HUES64 (cell line): ENCODE measurements at regions not wholly inside any gene's neighbourhood (a gene's known extent, or its start where the extent isn't known, plus 50 kb on each side); places are given as distances from the start of the nearest gene placed in this dataset.

Experiments
- H3K27ac ChIP-seq: 2 replicates; pipeline ENCODE4 v1.7.0; 2013; ENCODE audit warnings: low read depth, low read length, inconsistent platforms
- H3K27me3 ChIP-seq: 2 replicates; pipeline ENCODE4 v1.6.1; 2013; ENCODE audit warnings: mild to moderate bottlenecking, low read length; ENCODE audit not compliant: insufficient read depth
- H3K36me3 ChIP-seq: 2 replicates; pipeline ENCODE4 v1.6.1; 2013; ENCODE audit warnings: mild to moderate bottlenecking, low read length; ENCODE audit not compliant: insufficient read depth
- H3K4me1 ChIP-seq: 2 replicates; pipeline ENCODE4 v1.6.1; 2013; ENCODE audit warnings: mild to moderate bottlenecking, low read length, moderate library complexity; ENCODE audit not compliant: insufficient read depth
- H3K4me3 ChIP-seq: 2 replicates; pipeline ENCODE4 v1.5.1; 2013; ENCODE audit warnings: mild to moderate bottlenecking, low read length, moderate library complexity
- H3K9ac ChIP-seq: 2 replicates; pipeline ENCODE4 v1.6.1; 2013; ENCODE audit warnings: mild to moderate bottlenecking, low read depth, low read length
- H3K9me3 ChIP-seq: 2 replicates; pipeline ENCODE4 v1.6.1; 2013; ENCODE audit warnings: low read depth, low read length; ENCODE audit not compliant: insufficient read depth
- WGBS: fragments of 150-250, 120-280 bp; methylation state at CpG from one replicate; pipeline ENCODE4 v1.1.7; 2013; ENCODE audit warnings: missing lambda C conversion rate; 5-methylcytosine and 5-hydroxymethylcytosine counted together

DNA sequence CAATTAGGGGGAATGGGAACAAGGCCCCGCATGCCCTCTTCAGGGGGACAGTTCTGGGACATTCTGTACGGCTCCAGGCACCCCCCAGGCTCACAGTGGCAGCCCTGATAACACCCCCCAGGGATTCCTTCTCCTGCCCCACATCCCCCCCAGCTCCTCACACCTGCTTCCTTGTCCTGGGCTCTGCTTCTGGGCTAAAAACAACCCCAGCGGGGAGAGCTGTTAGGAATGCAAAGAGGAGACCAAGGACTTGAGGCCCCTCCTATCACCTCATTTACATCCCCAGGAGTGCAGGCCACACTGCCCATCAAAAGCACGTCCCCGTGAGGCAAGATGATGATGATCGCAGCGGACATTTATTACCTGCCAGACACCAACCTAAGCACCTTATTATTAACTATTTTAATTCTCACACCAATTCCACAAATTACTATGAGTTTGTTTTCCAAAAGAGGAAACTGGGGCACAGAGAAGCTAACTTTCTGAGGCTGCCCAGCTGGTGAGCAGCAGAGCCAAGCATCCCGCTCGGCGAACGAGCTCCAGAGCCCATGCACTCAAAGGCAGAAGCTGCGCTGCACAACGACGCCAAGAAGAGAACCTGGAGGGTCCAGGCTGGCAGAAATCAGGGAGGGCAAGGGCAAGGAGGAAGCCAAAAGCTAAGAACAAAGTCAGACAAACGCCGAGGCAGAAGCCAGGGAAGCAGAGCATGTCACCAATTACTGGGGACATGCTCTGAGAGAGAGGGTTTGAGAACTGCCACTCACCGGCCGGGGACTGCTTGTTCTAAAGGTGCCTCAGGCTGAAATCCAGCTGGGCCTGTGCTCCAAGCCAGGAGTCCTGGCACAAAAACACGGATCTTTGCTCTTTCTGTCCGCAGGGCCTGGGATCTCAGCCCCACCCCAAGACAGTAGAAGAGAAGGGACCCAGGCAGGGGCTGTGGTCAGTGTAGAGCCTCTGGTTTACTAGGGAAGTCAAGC, 76.2 kb upstream of the NSMCE3 start:
- peaks cover 55% of the 10 kb centered on the region for H3K4me1 ChIP-seq

DNA sequence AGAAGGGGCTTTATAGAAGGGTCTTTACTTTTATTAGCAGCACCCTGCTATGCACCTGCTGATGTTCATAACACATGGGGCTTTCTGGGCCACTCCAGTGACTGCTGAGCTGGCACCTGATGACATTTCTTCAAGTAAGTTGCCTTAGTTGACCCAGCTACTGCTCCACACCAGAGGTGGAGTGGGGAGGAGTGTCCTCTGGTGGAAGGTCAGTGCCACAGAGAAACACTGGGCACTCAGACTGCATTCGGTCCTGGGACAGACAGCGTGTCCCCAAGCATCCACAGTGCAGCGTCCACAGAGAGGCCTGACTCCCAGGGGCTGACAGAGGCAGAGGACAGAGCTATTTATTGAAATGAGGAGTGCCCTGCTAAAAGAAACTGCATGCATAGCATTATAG, 74.9 kb upstream of the NSMCE3 start:
- no peaks in the 10 kb centered on the region for H3K27me3 ChIP-seq
- WGBS: 92% methylated on average over 3 of the region's 3 CpGs
- H3K4me1 ChIP-seq: peaks cover 55% of the 10 kb centered on the region
- H3K4me3 ChIP-seq: no peak overlapping the region
- no peaks in the 10 kb centered on the region for H3K36me3 ChIP-seq
- H3K9me3 ChIP-seq: no peaks in the 10 kb centered on the region
- no peak overlapping the region for H3K27ac ChIP-seq
- H3K9ac ChIP-seq: no peak overlapping the region

More for the DNA sequence above, 76.2 kb upstream of the NSMCE3 start:
- Histone ChIP-seq H3K36me3 (no peaks in the 10 kb centered on the region), H3K27ac (peak overlapping the region; percentile 28; the same call in 1 of the 2 replicates), H3K9me3 (no peaks in the 10 kb centered on the region), H3K4me3 (peak overlapping the region; percentile 23), H3K27me3 (no peaks in the 10 kb centered on the region), H3K9ac (peak overlapping the region; percentile 28; the same call in 1 of the 2 replicates)
- 15% methylated on average over 20 of the region's 20 CpGs for WGBS

GRCh38 chr15:29343229-29343628, 73.6 kb upstream of the NSMCE3 start:
- Histone ChIP-seq H3K4me1 (peaks cover 51% of the 10 kb centered on the region), H3K27me3 (no peaks in the 10 kb centered on the region), H3K36me3 (no peaks in the 10 kb centered on the region), H3K9ac (no peak overlapping the region), H3K27ac (no peak overlapping the region; the same call in 1 of the 2 replicates), H3K4me3 (no peak overlapping the region), H3K9me3 (no peaks in the 10 kb centered on the region)
- 77% methylated on average over 2 of the region's 2 CpGs for WGBS

- Histone ChIP-seq H3K9me3 (no peaks in the 10 kb centered on the region), H3K27me3 (no peaks in the 10 kb centered on the region), H3K27ac (no peak overlapping the region), H3K36me3 (no peaks in the 10 kb centered on the region), H3K4me1 (peaks cover 48% of the 10 kb centered on the region), H3K4me3 (no peak overlapping the region), H3K9ac (no peak overlapping the region)
- 89% methylated on average over 7 of the region's 8 CpGs for WGBS
These were observed 72.6 kb upstream of the NSMCE3 start for GRCh38 chr15:29342201-29342600.

- Histone ChIP-seq H3K9ac (no peak overlapping the region), H3K27ac (no peak overlapping the region), H3K27me3 (no peaks in the 10 kb centered on the region), H3K36me3 (no peaks in the 10 kb centered on the region), H3K4me3 (no peak overlapping the region), H3K4me1 (peaks cover 5% of the 10 kb centered on the region; the same call in 1 of the 2 replicates), H3K9me3 (no peaks in the 10 kb centered on the region)
- WGBS: 91% methylated on average over 6 of the region's 6 CpGs
These were observed 67.7 kb upstream of the NSMCE3 start for GRCh38 chr15:29337156-29337959.

- Histone ChIP-seq H3K27ac (no peak overlapping the region), H3K9ac (no peak overlapping the region), H3K4me1 (no peaks in the 10 kb centered on the region), H3K36me3 (no peaks in the 10 kb centered on the region), H3K4me3 (no peak overlapping the region), H3K9me3 (no peaks in the 10 kb centered on the region), H3K27me3 (no peaks in the 10 kb centered on the region)
- WGBS: 93% methylated on average over 9 of the region's 9 CpGs
These were observed 64.9 kb upstream of the NSMCE3 start for GRCh38 chr15:29334544-29334943.

- Histone ChIP-seq H3K4me1 (no peaks in the 10 kb centered on the region), H3K27ac (no peak overlapping the region), H3K9ac (no peak overlapping the region), H3K9me3 (no peaks in the 10 kb centered on the region), H3K4me3 (no peak overlapping the region), H3K27me3 (no peaks in the 10 kb centered on the region), H3K36me3 (no peaks in the 10 kb centered on the region)
- WGBS: 98% methylated on average over 6 of the region's 6 CpGs
These were observed 63.6 kb upstream of the NSMCE3 start for GRCh38 chr15:29333261-29333660.

DNA sequence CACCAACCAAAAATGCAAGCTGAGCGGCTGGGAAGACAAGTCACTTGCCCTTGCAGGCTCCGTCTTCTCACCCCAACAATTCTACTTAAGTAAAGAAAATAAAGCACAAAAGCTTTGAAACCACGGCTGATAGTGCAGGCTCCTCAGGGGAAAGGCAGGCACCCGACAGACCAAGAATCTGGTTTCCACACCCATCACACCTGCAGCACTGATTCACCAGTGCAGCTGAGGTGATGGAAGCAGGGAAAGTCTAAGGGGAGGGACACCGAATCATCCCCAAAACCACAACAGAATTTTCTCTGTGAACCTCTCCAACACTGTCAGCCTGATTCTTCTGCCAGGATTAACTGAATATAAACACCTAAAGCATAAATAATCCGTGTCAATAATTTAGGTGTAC, 62.0 kb upstream of the NSMCE3 start:
- H3K9ac ChIP-seq: no peak overlapping the region
- no peak overlapping the region for H3K4me3 ChIP-seq
- no peaks in the 10 kb centered on the region for H3K36me3 ChIP-seq
- no peaks in the 10 kb centered on the region for H3K27me3 ChIP-seq
- H3K9me3 ChIP-seq: 0 out of 2 replicates have a peak, but pooled peaks cover 3% of the 10 kb centered on the region
- 89% methylated on average over 5 of the region's 6 CpGs for WGBS
- H3K27ac ChIP-seq: no peak overlapping the region
- no peaks in the 10 kb centered on the region for H3K4me1 ChIP-seq

- Histone ChIP-seq H3K27me3 (no peaks in the 10 kb centered on the region), H3K9ac (no peak overlapping the region), H3K4me3 (no peak overlapping the region), H3K27ac (no peak overlapping the region), H3K4me1 (no peaks in the 10 kb centered on the region), H3K9me3 (0 out of 2 replicates have a peak, but pooled peaks cover 8% of the 10 kb centered on the region), H3K36me3 (no peaks in the 10 kb centered on the region)
- 96% methylated on average over 10 of the region's 10 CpGs for WGBS
These were observed 61.4 kb upstream of the NSMCE3 start for GRCh38 chr15:29331071-29331470.

DNA sequence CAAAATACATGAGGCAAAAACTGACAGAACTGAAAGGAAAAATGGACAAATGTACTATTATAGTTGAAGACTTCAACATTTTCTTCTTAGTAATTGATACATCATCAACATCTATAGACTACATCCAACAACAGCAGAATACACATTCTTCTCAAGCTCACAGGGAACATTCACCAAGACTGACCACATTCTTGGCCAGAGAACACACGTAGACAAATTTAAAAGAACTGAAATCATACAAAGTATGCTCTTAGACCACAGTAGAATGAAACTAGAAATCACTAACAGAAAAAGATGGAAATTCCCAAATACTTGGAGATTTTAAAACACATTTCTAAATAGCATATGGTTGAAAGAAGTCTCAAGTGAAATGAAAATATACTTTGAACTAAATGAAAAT, 55.1 kb upstream of the NSMCE3 start:
- no peak overlapping the region for H3K27ac ChIP-seq
- no peak overlapping the region for H3K9ac ChIP-seq
- WGBS: 88% methylated on average over 1 of the region's 1 CpG
- H3K4me3 ChIP-seq: no peak overlapping the region
- no peaks in the 10 kb centered on the region for H3K27me3 ChIP-seq
- peaks cover 19% of the 10 kb centered on the region for H3K4me1 ChIP-seq
- H3K9me3 ChIP-seq: 0 out of 2 replicates have a peak, but pooled peaks cover 12% of the 10 kb centered on the region
- no peaks in the 10 kb centered on the region for H3K36me3 ChIP-seq

- H3K9ac ChIP-seq: no peak overlapping the region
- no peak overlapping the region for H3K27ac ChIP-seq
- H3K4me3 ChIP-seq: no peak overlapping the region
- 100% methylated on average over 1 of the region's 1 CpG for WGBS
- H3K9me3 ChIP-seq: 0 out of 2 replicates have a peak, but pooled peaks cover 12% of the 10 kb centered on the region
- H3K36me3 ChIP-seq: no peaks in the 10 kb centered on the region
- H3K4me1 ChIP-seq: peaks cover 24% of the 10 kb centered on the region
- H3K27me3 ChIP-seq: no peaks in the 10 kb centered on the region
These were observed 53.9 kb upstream of the NSMCE3 start for GRCh38 chr15:29323557-29323956.
